MM.1S (cell line): ENCODE measurements at regions not wholly inside any gene's neighbourhood (a gene's known extent, or its start where the extent isn't known, plus 50 kb on each side); places are given as distances from the start of the nearest gene placed in this dataset.

Experiments
- DNase-seq: peaks from one replicate; pipeline ENCODE4 v3.0.0-alpha.2; 2015
- H2AFZ ChIP-seq: fragments of 300-600 bp; sonication (generic); 2 replicates; pipeline ENCODE4 v1.6.0; 2016; ENCODE audit warnings: antibody characterized with exemption, low read length
- H3F3A ChIP-seq: fragments of 300-600 bp; sonication (generic); 2 replicates; pipeline ENCODE4 v1.6.1; 2016; ENCODE audit warnings: mild to moderate bottlenecking, antibody characterized with exemption, low read length, moderate library complexity, mixed read lengths; ENCODE audit not compliant: insufficient read depth
- H3K27ac ChIP-seq: fragments of 300-600 bp; sonication (generic); 2 replicates; pipeline ENCODE4 v1.5.1; 2016; ENCODE audit warnings: mild to moderate bottlenecking, low read length
- H3K27me3 ChIP-seq: fragments of 300-600 bp; sonication (generic); replicated peaks from 2 replicates; pipeline ENCODE4 v1.6.0; 2016; ENCODE audit warnings: low read length; ENCODE audit not compliant: insufficient read depth
- H3K36me3 ChIP-seq: fragments of 300-600 bp; sonication (generic); replicated peaks from 2 replicates; pipeline ENCODE4 v1.6.1; 2016; ENCODE audit warnings: mild to moderate bottlenecking, low read length, mixed read lengths; ENCODE audit not compliant: insufficient read depth
- H3K4me1 ChIP-seq: fragments of 300-600 bp; sonication (generic); 2 replicates; pipeline ENCODE4 v1.6.1; 2016; ENCODE audit warnings: low read length, mixed read lengths
- H3K4me2 ChIP-seq: fragments of 300-600 bp; sonication (generic); 2 replicates; pipeline ENCODE4 v1.6.0; 2016; ENCODE audit warnings: low read depth, low read length
- H3K4me3 ChIP-seq: fragments of 300-600 bp; sonication (generic); 2 replicates; pipeline ENCODE4 v1.5.1; 2016; ENCODE audit warnings: low read length, mixed read lengths
- H3K79me2 ChIP-seq: fragments of 300-600 bp; sonication (generic); 2 replicates; pipeline ENCODE4 v1.6.1; 2016; ENCODE audit warnings: mixed run types, low read length, mixed read lengths
- H3K9ac ChIP-seq: fragments of 300-600 bp; sonication (generic); 2 replicates; pipeline ENCODE4 v1.6.1; 2016; ENCODE audit warnings: low read length, mixed read lengths
- H3K9me2 ChIP-seq: fragments of 300-600 bp; sonication (generic); replicated peaks from 2 replicates; pipeline ENCODE4 v1.6.1; 2016; ENCODE audit warnings: mild to moderate bottlenecking, low read length, mixed read lengths; ENCODE audit not compliant: insufficient read depth
- H3K9me3 ChIP-seq: fragments of 300-600 bp; sonication (generic); replicated peaks from 2 replicates; pipeline ENCODE4 v1.6.1; 2016; ENCODE audit warnings: mild to moderate bottlenecking, low read length, mixed read lengths; ENCODE audit not compliant: insufficient read depth
- H4K20me1 ChIP-seq: fragments of 300-600 bp; sonication (generic); 2 replicates; pipeline ENCODE4 v1.6.1; 2016; ENCODE audit warnings: mild to moderate bottlenecking, low read length, moderate library complexity, mixed read lengths; ENCODE audit not compliant: insufficient read depth
- CTCF ChIP-seq: fragments of 300-600 bp; sonication (generic); IDR thresholded peaks from 2 replicates; pipeline ENCODE4 v1.5.1; 2016; ENCODE audit warnings: antibody characterized with exemption, low read length, mixed read lengths
- EZH2 ChIP-seq: fragments of 300-600 bp; sonication (generic); optimal IDR thresholded peaks from 2 replicates; pipeline ENCODE3; 2017; ENCODE audit warnings: low read depth, mild to moderate bottlenecking, antibody characterized with exemption, low read length, mixed read lengths
- EZH2phosphoT487 ChIP-seq: fragments of 300-600 bp; sonication (generic); IDR thresholded peaks from 2 replicates; pipeline ENCODE4 v1.6.1; 2018; ENCODE audit warnings: antibody characterized with exemption, low read length

DNA sequence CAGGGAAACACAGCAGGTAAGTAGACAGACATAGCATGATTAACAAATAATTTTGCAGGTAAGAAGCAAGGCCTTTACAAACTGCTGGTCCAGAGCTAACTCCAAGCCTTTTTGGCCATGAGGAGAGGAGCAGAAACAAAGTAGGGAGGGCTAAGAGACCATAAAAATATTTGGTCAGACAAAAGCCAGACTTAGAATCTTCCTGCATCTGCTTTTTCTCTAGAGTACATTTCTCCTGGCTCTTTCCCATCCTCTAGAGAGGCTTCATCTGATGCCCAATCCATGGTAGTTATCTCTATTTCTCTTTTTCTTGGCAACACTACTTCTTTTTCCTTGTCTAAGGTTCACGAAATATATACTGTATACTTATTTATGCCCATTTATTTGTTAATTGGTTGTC lies 577.1 kb downstream of the PIK3C3 start:
- no peaks in the 10 kb centered on the region for H3K9me3 ChIP-seq
- DNase-seq: no peak
- H3K27ac ChIP-seq: no peak overlapping the region
- H3K9me2 ChIP-seq: no peaks in the 10 kb centered on the region
- no peak for TF ChIP-seq EZH2phosphoT487
- no peak for TF ChIP-seq CTCF
- no peak for TF ChIP-seq EZH2
- H3K4me1 ChIP-seq: no peaks in the 10 kb centered on the region
- no peaks in the 10 kb centered on the region for H3K36me3 ChIP-seq
- H3F3A ChIP-seq: no peaks in the 10 kb centered on the region
- no peak overlapping the region for H2AFZ ChIP-seq
- H3K79me2 ChIP-seq: no peaks in the 10 kb centered on the region
- no peak overlapping the region for H3K9ac ChIP-seq
- H3K4me2 ChIP-seq: no peak overlapping the region
- no peak overlapping the region for H3K4me3 ChIP-seq
- no peaks in the 10 kb centered on the region for H3K27me3 ChIP-seq
- H4K20me1 ChIP-seq: no peaks in the 10 kb centered on the region

DNA sequence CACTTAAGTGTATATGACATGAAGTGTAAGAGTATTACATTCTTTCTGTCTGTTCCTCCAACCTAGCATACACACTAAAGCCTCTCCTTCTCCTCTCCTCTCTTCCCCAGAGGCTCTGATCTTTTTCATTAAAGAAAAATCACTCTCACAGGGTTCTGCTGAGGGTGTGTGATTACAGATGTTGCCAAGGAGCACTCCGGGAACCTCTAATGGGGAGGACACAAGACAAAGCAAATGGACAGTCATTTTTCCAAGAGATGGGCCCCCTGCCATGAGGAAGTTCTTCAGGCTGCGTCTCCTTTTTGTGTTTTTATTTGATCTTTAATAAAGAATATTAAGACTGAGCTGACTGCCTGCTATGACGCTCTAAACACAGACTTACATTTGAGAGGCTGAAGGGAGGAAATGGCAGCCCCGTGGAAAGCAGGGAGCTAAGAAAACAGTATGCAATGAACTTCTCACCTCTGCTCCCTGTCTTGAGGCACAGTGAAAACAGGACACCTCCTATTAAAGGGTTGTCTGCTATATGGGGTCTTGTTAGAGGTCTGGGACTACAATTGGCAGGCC lies 578.1 kb downstream of the PIK3C3 start:
- no peak overlapping the region for H3K9ac ChIP-seq
- H3K36me3 ChIP-seq: no peaks in the 10 kb centered on the region
- H3K4me1 ChIP-seq: no peaks in the 10 kb centered on the region
- no peak overlapping the region for H3K27ac ChIP-seq
- no peak overlapping the region for H2AFZ ChIP-seq
- no peaks in the 10 kb centered on the region for H3K9me3 ChIP-seq
- TF ChIP-seq EZH2 (no peak), EZH2phosphoT487 (no peak), CTCF (no peak)
- H3K4me2 ChIP-seq: no peak overlapping the region
- DNase-seq: no peak
- no peaks in the 10 kb centered on the region for H3K27me3 ChIP-seq
- no peak overlapping the region for H3K4me3 ChIP-seq
- no peaks in the 10 kb centered on the region for H3K9me2 ChIP-seq
- no peaks in the 10 kb centered on the region for H3F3A ChIP-seq
- H4K20me1 ChIP-seq: no peaks in the 10 kb centered on the region
- no peaks in the 10 kb centered on the region for H3K79me2 ChIP-seq

- Histone ChIP-seq H3K4me1 (no peaks in the 10 kb centered on the region), H3K9me2 (no peaks in the 10 kb centered on the region), H3K4me2 (no peak overlapping the region), H2AFZ (no peak overlapping the region), H3K4me3 (no peak overlapping the region), H3K9ac (no peak overlapping the region), H3F3A (no peaks in the 10 kb centered on the region), H4K20me1 (no peaks in the 10 kb centered on the region), H3K79me2 (no peaks in the 10 kb centered on the region), H3K27me3 (no peaks in the 10 kb centered on the region), H3K9me3 (no peaks in the 10 kb centered on the region), H3K36me3 (no peaks in the 10 kb centered on the region), H3K27ac (no peak overlapping the region)
- no peak for DNase-seq
- TF ChIP-seq EZH2phosphoT487: no peak
- TF ChIP-seq CTCF: no peak
- TF ChIP-seq EZH2: no peak
Measured at GRCh38 chr18:42533616-42534015, 578.6 kb downstream of the PIK3C3 start.
